IPS-11a (cell line): ENCODE measurements at regions not wholly inside any gene's neighbourhood (a gene's known extent, or its start where the extent isn't known, plus 50 kb on each side); places are given as distances from the start of the nearest gene placed in this dataset.
"Not testable (repeated sequence)": the region's sequence is repeated elsewhere in the genome, so short reads cannot be mapped to it uniquely, and the experiment has no call there.

Experiments used
- H3K4me3 ChIP-seq: one replicate; pipeline ENCODE4 v1.5.1; 2013; ENCODE audit warnings: low read depth, low read length, control low read depth

GRCh38 chr1:194512345-194512744 is 1325.9 kb upstream of the B3GALT2 start:
- no peak overlapping the region for H3K4me3 ChIP-seq

GRCh38 chr1:194503209-194503608 is 1316.8 kb upstream of the B3GALT2 start:
- H3K4me3 ChIP-seq, result no peak overlapping the region

GRCh38 chr1:194495434-194495833 is 1309.0 kb upstream of the B3GALT2 start:
- no peak overlapping the region for H3K4me3 ChIP-seq

- no peak overlapping the region for H3K4me3 ChIP-seq
These were observed 1300.8 kb upstream of the B3GALT2 start for GRCh38 chr1:194487172-194487571.

- H3K4me3 ChIP-seq, result no peak overlapping the region
These were observed 1299.0 kb upstream of the B3GALT2 start for GRCh38 chr1:194485432-194485831.

- no peak overlapping the region for H3K4me3 ChIP-seq
These were observed 1292.3 kb upstream of the B3GALT2 start for GRCh38 chr1:194478731-194479130.

GRCh38 chr1:194477908-194478307 is 1291.5 kb upstream of the B3GALT2 start:
- H3K4me3 ChIP-seq, result no peak overlapping the region

GRCh38 chr1:194476872-194477271 is 1290.5 kb upstream of the B3GALT2 start:
- no peak overlapping the region for H3K4me3 ChIP-seq

- H3K4me3 ChIP-seq, result no peak overlapping the region
These were observed 1289.9 kb upstream of the B3GALT2 start for GRCh38 chr1:194476351-194476750.

GRCh38 chr1:194474701-194475100 is 1288.3 kb upstream of the B3GALT2 start:
- no peak overlapping the region for H3K4me3 ChIP-seq

- H3K4me3 ChIP-seq, result no peak overlapping the region
These were observed 1287.4 kb upstream of the B3GALT2 start for GRCh38 chr1:194473766-194474165.

GRCh38 chr1:194469282-194469681 is 1282.9 kb upstream of the B3GALT2 start:
- no peak overlapping the region for H3K4me3 ChIP-seq

GRCh38 chr1:194466706-194467105 is 1280.3 kb upstream of the B3GALT2 start:
- H3K4me3 ChIP-seq, result no peak overlapping the region

GRCh38 chr1:194447636-194448035 is 1261.2 kb upstream of the B3GALT2 start:
- H3K4me3 ChIP-seq, result no peak overlapping the region

GRCh38 chr1:194445244-194445643 is 1258.8 kb upstream of the B3GALT2 start:
- H3K4me3 ChIP-seq, result no peak overlapping the region

- H3K4me3 ChIP-seq, result no peak overlapping the region
These were observed 1256.6 kb upstream of the B3GALT2 start for GRCh38 chr1:194442901-194443575.

GRCh38 chr1:194437135-194437534 is 1250.7 kb upstream of the B3GALT2 start:
- H3K4me3 ChIP-seq, result no peak overlapping the region

- no peak overlapping the region for H3K4me3 ChIP-seq
These were observed 1244.7 kb upstream of the B3GALT2 start for GRCh38 chr1:194431121-194431520.

GRCh38 chr1:194420706-194421105 is 1234.3 kb upstream of the B3GALT2 start:
- H3K4me3 ChIP-seq, result no peak overlapping the region

- no peak overlapping the region for H3K4me3 ChIP-seq
These were observed 1233.3 kb upstream of the B3GALT2 start for GRCh38 chr1:194419721-194420120.

GRCh38 chr1:194410756-194411155 is 1224.3 kb upstream of the B3GALT2 start:
- no peak overlapping the region for H3K4me3 ChIP-seq

GRCh38 chr1:194407238-194407637 is 1220.8 kb upstream of the B3GALT2 start:
- H3K4me3 ChIP-seq, result not testable (repeated sequence)

- no peak overlapping the region for H3K4me3 ChIP-seq
These were observed 1208.3 kb upstream of the B3GALT2 start for GRCh38 chr1:194394676-194395075.
